KMS-11 (cell line): ENCODE measurements at regions not wholly inside any gene's neighbourhood (a gene's known extent, or its start where the extent isn't known, plus 50 kb on each side); places are given as distances from the start of the nearest gene placed in this dataset.

Experiments
- H2AFZ ChIP-seq: fragments of 200-600 bp; sonication (generic); 2 replicates; pipeline ENCODE4 v1.6.1; 2016; ENCODE audit warnings: antibody characterized with exemption, mixed run types, low read depth
- H3K27ac ChIP-seq: fragments of 200-600 bp; sonication (generic); 2 replicates; pipeline ENCODE4 v1.6.1; 2016; ENCODE audit warnings: mild to moderate bottlenecking, mixed run types
- H3K27me3 ChIP-seq: fragments of 200-600 bp; sonication (generic); 2 replicates; pipeline ENCODE4 v1.6.1; 2017; ENCODE audit warnings: mild to moderate bottlenecking, low read depth, mixed run types, moderate library complexity; ENCODE audit not compliant: insufficient read depth
- H3K36me3 ChIP-seq: fragments of 200-600 bp; sonication (generic); 2 replicates; pipeline ENCODE4 v1.6.1; 2017; ENCODE audit warnings: mild to moderate bottlenecking, mixed run types; ENCODE audit not compliant: insufficient read depth
- H3K4me1 ChIP-seq: fragments of 200-600 bp; sonication (generic); 2 replicates; pipeline ENCODE4 v1.6.1; 2016; ENCODE audit warnings: mild to moderate bottlenecking, low read depth, mixed run types; ENCODE audit not compliant: poor library complexity, severe bottlenecking
- H3K4me2 ChIP-seq: fragments of 200-600 bp; sonication (generic); 2 replicates; pipeline ENCODE4 v1.7.0; 2016; ENCODE audit warnings: mild to moderate bottlenecking, mixed run types
- H3K4me3 ChIP-seq: fragments of 200-600 bp; sonication (generic); IDR thresholded peaks from 2 replicates; pipeline ENCODE4 v1.6.1; 2017; ENCODE audit warnings: low read depth, low read length, mixed read lengths; ENCODE audit not compliant: insufficient read depth
- H3K79me2 ChIP-seq: fragments of 200-600 bp; sonication (generic); 2 replicates; pipeline ENCODE4 v1.6.1; 2016; ENCODE audit warnings: low read depth, mixed run types; ENCODE audit not compliant: insufficient read depth
- H3K9ac ChIP-seq: fragments of 200-600 bp; sonication (generic); 2 replicates; pipeline ENCODE4 v1.6.1; 2016; ENCODE audit warnings: mild to moderate bottlenecking, mixed run types
- H4K20me1 ChIP-seq: fragments of 200-600 bp; sonication (generic); 2 replicates; pipeline ENCODE4 v1.6.1; 2016; ENCODE audit warnings: mild to moderate bottlenecking, mixed run types; ENCODE audit not compliant: insufficient read depth
- TF ChIP-seq, protein P1 (sequence below): fragments of 200-600 bp; sonication (generic); conservative IDR thresholded peaks from 2 replicates; pipeline ENCODE4 v1.6.1; 2017; ENCODE audit warnings: low read depth, mild to moderate bottlenecking, antibody characterized with exemption, low read length, moderate library complexity, mixed read lengths

DNA sequence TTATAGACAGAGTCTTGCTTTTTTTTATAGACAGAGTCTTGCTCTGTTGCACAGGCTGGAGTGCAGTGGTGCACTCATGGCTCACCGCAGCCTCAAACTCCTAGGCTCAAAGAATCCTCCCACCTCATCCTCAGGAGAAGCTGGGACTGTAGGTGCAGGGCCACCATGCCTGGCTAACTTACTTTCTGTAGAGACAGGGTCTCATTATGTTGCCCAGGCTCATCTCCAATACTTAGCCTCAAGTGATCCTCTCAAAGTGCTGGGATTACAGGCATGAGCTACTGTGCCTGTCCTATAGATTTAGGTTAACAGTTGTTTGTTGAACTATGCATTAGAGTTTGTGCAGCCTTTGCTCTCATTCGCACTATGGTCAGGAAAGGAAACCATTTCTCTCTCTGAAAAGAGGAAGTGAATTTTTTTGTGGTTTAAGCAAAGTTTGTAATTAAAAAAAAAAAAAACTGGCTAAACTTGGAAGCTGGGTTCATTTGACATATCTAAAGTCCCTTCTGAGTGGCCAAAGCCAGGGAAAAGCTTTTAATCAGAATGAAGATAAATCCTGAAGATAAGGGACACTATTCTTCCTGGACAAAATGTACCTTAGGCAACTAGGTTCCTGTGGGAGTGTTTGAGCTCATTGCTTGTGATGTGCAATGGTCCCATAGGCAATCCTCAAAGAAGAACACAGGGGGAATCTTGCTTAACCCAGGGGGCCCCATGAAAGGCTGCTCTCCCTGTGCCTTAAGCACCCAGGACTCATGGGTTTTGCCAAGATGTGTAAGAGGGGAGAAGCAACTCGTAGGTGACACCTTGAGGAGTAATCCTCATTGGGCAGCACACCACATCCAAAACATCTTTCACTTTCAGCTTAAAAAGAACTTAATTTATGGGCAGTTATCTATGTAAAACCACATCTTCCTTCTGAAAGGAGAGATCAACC is 201.7 kb downstream of the MREG start:
- H2AFZ ChIP-seq, result peak overlapping the region; percentile 43; the same call in 1 of the 2 replicates
- H3K4me1 ChIP-seq, result peaks cover 32% of the 10 kb centered on the region
- H3K27me3 ChIP-seq, result no peaks in the 10 kb centered on the region
- no peaks in the 10 kb centered on the region for H3K79me2 ChIP-seq
- no peak overlapping the region for H3K4me3 ChIP-seq
- H3K9ac ChIP-seq, result no peak overlapping the region
- H3K27ac ChIP-seq, result no peak overlapping the region
- H3K36me3 ChIP-seq, result no peaks in the 10 kb centered on the region
- H4K20me1 ChIP-seq, result no peaks in the 10 kb centered on the region
- H3K4me2 ChIP-seq, result peak overlapping the region; percentile 50
- TF ChIP-seq, protein P1, sequence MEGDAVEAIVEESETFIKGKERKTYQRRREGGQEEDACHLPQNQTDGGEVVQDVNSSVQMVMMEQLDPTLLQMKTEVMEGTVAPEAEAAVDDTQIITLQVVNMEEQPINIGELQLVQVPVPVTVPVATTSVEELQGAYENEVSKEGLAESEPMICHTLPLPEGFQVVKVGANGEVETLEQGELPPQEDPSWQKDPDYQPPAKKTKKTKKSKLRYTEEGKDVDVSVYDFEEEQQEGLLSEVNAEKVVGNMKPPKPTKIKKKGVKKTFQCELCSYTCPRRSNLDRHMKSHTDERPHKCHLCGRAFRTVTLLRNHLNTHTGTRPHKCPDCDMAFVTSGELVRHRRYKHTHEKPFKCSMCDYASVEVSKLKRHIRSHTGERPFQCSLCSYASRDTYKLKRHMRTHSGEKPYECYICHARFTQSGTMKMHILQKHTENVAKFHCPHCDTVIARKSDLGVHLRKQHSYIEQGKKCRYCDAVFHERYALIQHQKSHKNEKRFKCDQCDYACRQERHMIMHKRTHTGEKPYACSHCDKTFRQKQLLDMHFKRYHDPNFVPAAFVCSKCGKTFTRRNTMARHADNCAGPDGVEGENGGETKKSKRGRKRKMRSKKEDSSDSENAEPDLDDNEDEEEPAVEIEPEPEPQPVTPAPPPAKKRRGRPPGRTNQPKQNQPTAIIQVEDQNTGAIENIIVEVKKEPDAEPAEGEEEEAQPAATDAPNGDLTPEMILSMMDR, result no peak

DNA sequence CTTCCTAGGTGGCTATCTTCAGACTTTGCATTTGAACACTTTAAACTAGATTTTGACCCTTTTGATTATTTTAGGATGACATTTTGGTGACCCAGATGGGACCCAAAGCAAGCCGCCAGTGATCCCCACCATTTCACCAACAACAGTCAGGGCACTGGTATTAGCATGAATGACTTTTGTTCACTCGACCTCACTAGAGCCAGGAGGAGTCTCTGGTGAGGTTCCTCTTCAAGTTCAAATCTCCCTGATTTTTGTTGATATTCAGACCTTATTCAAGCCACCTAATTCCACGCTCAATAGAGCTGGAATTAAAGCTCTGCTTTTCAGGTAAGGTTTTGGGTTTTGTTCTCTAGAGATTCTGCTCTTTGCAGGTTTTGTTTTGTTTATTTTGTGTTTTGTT is 202.3 kb downstream of the MREG start:
- TF ChIP-seq, protein P1, result no peak
- Histone ChIP-seq H3K4me1 (peaks cover 32% of the 10 kb centered on the region), H3K36me3 (no peaks in the 10 kb centered on the region), H3K27me3 (no peaks in the 10 kb centered on the region), H2AFZ (peak overlapping the region; percentile 43; the same call in 1 of the 2 replicates), H3K9ac (no peak overlapping the region), H3K4me3 (no peak overlapping the region), H3K27ac (no peak overlapping the region), H3K4me2 (peak overlapping the region; percentile 50), H3K79me2 (no peaks in the 10 kb centered on the region), H4K20me1 (no peaks in the 10 kb centered on the region)

DNA sequence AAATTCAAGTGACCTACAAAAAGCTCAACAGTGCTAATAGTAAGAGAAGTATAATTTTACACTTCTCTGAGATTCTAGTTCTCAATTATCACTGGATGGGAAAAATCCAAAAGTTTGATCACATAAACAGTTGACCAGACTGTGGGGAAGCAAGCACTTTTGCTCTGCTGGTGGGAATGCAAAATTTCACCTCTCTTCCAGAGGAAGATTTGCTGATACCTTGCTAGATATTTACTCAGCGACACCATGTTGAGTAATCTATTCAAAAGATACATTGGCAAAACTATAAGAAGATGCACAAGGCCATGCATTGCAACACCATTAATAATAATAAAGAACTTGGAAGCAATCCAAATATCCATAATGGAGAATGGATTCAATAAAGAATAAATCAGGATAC is 204.4 kb downstream of the MREG start:
- TF ChIP-seq, protein P1, result no peak
- Histone ChIP-seq H4K20me1 (no peaks in the 10 kb centered on the region), H3K9ac (no peak overlapping the region), H3K27ac (no peak overlapping the region), H3K4me2 (peak overlapping the region; percentile 53), H3K4me1 (peaks cover 32% of the 10 kb centered on the region), H2AFZ (peak overlapping the region; percentile 33), H3K4me3 (no peak overlapping the region), H3K27me3 (no peaks in the 10 kb centered on the region), H3K79me2 (no peaks in the 10 kb centered on the region), H3K36me3 (no peaks in the 10 kb centered on the region)

DNA sequence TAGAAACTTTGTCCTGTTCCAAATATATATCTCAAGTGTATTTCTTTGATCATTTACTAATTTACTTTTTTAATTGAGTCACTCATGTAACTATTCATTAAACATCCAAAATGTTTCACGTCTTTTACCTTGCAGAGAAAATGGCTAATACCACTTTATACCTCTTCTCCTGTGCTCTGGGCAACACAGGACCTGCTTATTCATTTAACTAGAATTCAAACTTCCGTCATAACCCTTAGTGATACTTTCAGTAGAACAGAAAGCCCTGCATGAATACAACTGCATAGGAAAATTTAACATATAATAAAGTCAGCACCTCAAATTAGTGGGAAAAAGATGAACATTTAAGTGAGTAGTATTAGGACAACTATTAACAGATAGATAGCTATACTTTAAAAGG is 205.2 kb downstream of the MREG start:
- Histone ChIP-seq H3K27ac (no peak overlapping the region), H3K9ac (no peak overlapping the region), H3K36me3 (no peaks in the 10 kb centered on the region), H3K4me1 (peaks cover 32% of the 10 kb centered on the region), H3K79me2 (no peaks in the 10 kb centered on the region), H2AFZ (peak overlapping the region; percentile 33; the same call in 1 of the 2 replicates), H3K27me3 (no peaks in the 10 kb centered on the region), H4K20me1 (no peaks in the 10 kb centered on the region), H3K4me2 (peak overlapping the region; percentile 53), H3K4me3 (no peak overlapping the region)
- TF ChIP-seq, protein P1, result no peak
